H9 (cell line): ENCODE measurements at regions not wholly inside any gene's neighbourhood (a gene's known extent, or its start where the extent isn't known, plus 50 kb on each side); places are given as distances from the start of the nearest gene placed in this dataset.

Source experiments
- DNase-seq: peaks from one replicate; pipeline ENCODE4 v3.0.0-alpha.2; 2017
- H2AFZ ChIP-seq: one replicate; pipeline ENCODE4 v1.6.1; 2013; ENCODE audit warnings: mild to moderate bottlenecking, low read length, control low read depth, moderate library complexity
- H2AK5ac ChIP-seq: 2 replicates; pipeline ENCODE4 v1.6.1; 2013; ENCODE audit warnings: low read length, control low read depth, mixed read lengths; ENCODE audit not compliant: insufficient read length
- H2BK120ac ChIP-seq: one replicate; pipeline ENCODE4 v1.6.1; 2013; ENCODE audit warnings: low read depth, mild to moderate bottlenecking, low read length, control low read depth, inconsistent platforms; ENCODE audit not compliant: poor library complexity, severe bottlenecking
- H2BK12ac ChIP-seq: 2 replicates; pipeline ENCODE4 v1.6.1; 2013; ENCODE audit warnings: low read length, control low read depth, mixed read lengths, low read depth; ENCODE audit not compliant: insufficient read length
- H2BK15ac ChIP-seq: 2 replicates; pipeline ENCODE4 v1.6.1; 2013; ENCODE audit warnings: low read depth, low read length, control low read depth
- H2BK20ac ChIP-seq: one replicate; pipeline ENCODE4 v1.6.1; 2013; ENCODE audit warnings: low read depth, mild to moderate bottlenecking, low read length, control low read depth, inconsistent platforms; ENCODE audit not compliant: poor library complexity, severe bottlenecking
- H2BK5ac ChIP-seq: 2 replicates; pipeline ENCODE4 v1.6.1; 2013; ENCODE audit warnings: low read length, control low read depth, mixed read lengths; ENCODE audit not compliant: insufficient read length
- H3K14ac ChIP-seq: 2 replicates; pipeline ENCODE4 v1.6.1; 2013; ENCODE audit warnings: low read length, control low read depth; ENCODE audit not compliant: insufficient read depth
- H3K18ac ChIP-seq: 2 replicates; pipeline ENCODE4 v1.6.1; 2013; ENCODE audit warnings: low read depth, mild to moderate bottlenecking, mixed read lengths, low read length, control low read depth; ENCODE audit not compliant: insufficient read length
- H3K23ac ChIP-seq: 2 replicates; pipeline ENCODE4 v1.6.1; 2013; ENCODE audit warnings: low read length, control low read depth, mixed read lengths, low read depth; ENCODE audit not compliant: insufficient read length
- H3K23me2 ChIP-seq: 2 replicates; pipeline ENCODE4 v1.6.1; 2013; ENCODE audit warnings: low read depth, mild to moderate bottlenecking, mixed read lengths, low read length, control low read depth; ENCODE audit not compliant: insufficient read length, poor library complexity, severe bottlenecking
- H3K27ac ChIP-seq: 2 replicates; pipeline ENCODE4 v1.5.1; 2013; ENCODE audit warnings: low read length, control low read depth, mixed read lengths, low read depth; ENCODE audit not compliant: insufficient read length
- H3K27me3 ChIP-seq: 2 replicates; pipeline ENCODE4 v1.6.1; 2013; ENCODE audit warnings: low read length, control low read depth, inconsistent platforms; ENCODE audit not compliant: insufficient read depth
- H3K4ac ChIP-seq: 2 replicates; pipeline ENCODE4 v1.6.1; 2013; ENCODE audit warnings: low read depth, mild to moderate bottlenecking, control low read depth, inconsistent platforms, low read length, moderate library complexity
- H3K4me1 ChIP-seq: 2 replicates; pipeline ENCODE4 v1.6.1; 2013; ENCODE audit warnings: low read length, control low read depth, inconsistent platforms; ENCODE audit not compliant: insufficient read depth
- H3K4me2 ChIP-seq: 2 replicates; pipeline ENCODE4 v1.6.1; 2013; ENCODE audit warnings: low read length, control low read depth, mixed read lengths; ENCODE audit not compliant: insufficient read length, insufficient read depth
- H3K56ac ChIP-seq: 2 replicates; pipeline ENCODE4 v1.6.1; 2013; ENCODE audit warnings: low read depth, mild to moderate bottlenecking, mixed read lengths, low read length, control low read depth; ENCODE audit not compliant: insufficient read length
- H3K79me1 ChIP-seq: 2 replicates; pipeline ENCODE4 v1.6.1; 2013; ENCODE audit warnings: low read depth, mild to moderate bottlenecking, moderate library complexity, low read length, control low read depth, inconsistent platforms; ENCODE audit not compliant: insufficient read depth, poor library complexity, severe bottlenecking
- H3K79me2 ChIP-seq: 2 replicates; pipeline ENCODE4 v1.6.1; 2013; ENCODE audit warnings: low read length, control low read depth, inconsistent platforms; ENCODE audit not compliant: insufficient read depth
- H3K9ac ChIP-seq: 2 replicates; pipeline ENCODE4 v1.6.1; 2013; ENCODE audit warnings: low read length, control low read depth, mixed read lengths; ENCODE audit not compliant: insufficient read length; ENCODE audit errors: extremely low read depth
- H3K9me3 ChIP-seq: one replicate; pipeline ENCODE4 v1.6.1; 2013; ENCODE audit warnings: low read depth, low read length, inconsistent platforms; ENCODE audit not compliant: control insufficient read depth
- H3T11ph ChIP-seq: one replicate; pipeline ENCODE4 v1.6.1; 2013; ENCODE audit warnings: mild to moderate bottlenecking, low read length, control low read depth, inconsistent platforms
- H4K20me1 ChIP-seq: one replicate; pipeline ENCODE4 v1.6.1; 2013; ENCODE audit not compliant: control insufficient read depth, insufficient read length, insufficient read depth
- H4K5ac ChIP-seq: 2 replicates; pipeline ENCODE4 v1.6.1; 2013; ENCODE audit warnings: low read depth, mild to moderate bottlenecking, mixed read lengths, low read length, control low read depth; ENCODE audit not compliant: insufficient read length
- H4K8ac ChIP-seq: replicated peaks from 2 replicates; pipeline ENCODE4 v1.6.1; 2013; ENCODE audit warnings: low read length, control low read depth, mixed read lengths, low read depth; ENCODE audit not compliant: insufficient read length
- H4K91ac ChIP-seq: 2 replicates; pipeline ENCODE4 v1.6.1; 2013; ENCODE audit warnings: low read depth, mild to moderate bottlenecking, moderate library complexity, mixed read lengths, low read length, control low read depth; ENCODE audit not compliant: insufficient read length
- H3K27ac Mint-ChIP-seq, 3 experiments: 2 replicates in 2 of 3; 3 replicates in 1 of 3; pipeline ENCODE4 v1.8.0; 2020 to 2021; ENCODE audit warnings: mixed read lengths in 3 of 3, mild to moderate bottlenecking in 1 of 3, moderate library complexity in 1 of 3
- H3K27me3 Mint-ChIP-seq: 2 replicates; pipeline ENCODE4 v1.8.0; 2021; ENCODE audit warnings: low read depth, mild to moderate bottlenecking, moderate library complexity, mixed read lengths
- H3K36me3 Mint-ChIP-seq, 3 experiments: 2 replicates in 2 of 3; 3 replicates in 1 of 3; pipeline ENCODE4 v1.8.0; 2020 to 2021; ENCODE audit warnings: low read depth in 3 of 3, mixed read lengths in 3 of 3; ENCODE audit not compliant: insufficient read depth in 1 of 3
- H3K4me1 Mint-ChIP-seq, 2 experiments: 2 replicates each; pipeline ENCODE4 v1.8.0; 2020; ENCODE audit warnings: mixed read lengths in 2 of 2
- H3K4me3 Mint-ChIP-seq, 2 experiments: 2 replicates in 1 of 2; 3 replicates in 1 of 2; pipeline ENCODE4 v1.8.0; 2020 to 2021; ENCODE audit warnings: mild to moderate bottlenecking in 2 of 2, mixed read lengths in 2 of 2, moderate library complexity in 1 of 2
- H3K9me3 Mint-ChIP-seq, 2 experiments: 2 replicates in 1 of 2; 3 replicates in 1 of 2; pipeline ENCODE4 v1.8.0; 2020; ENCODE audit warnings: mild to moderate bottlenecking in 2 of 2, mixed read lengths in 2 of 2, moderate library complexity in 1 of 2
- WGBS: extraction: QIAGEN DNeasy Blood & Tissue Kit; methylation state at CpG from one replicate; pipeline ENCODE4 v1.1.7; 2013; ENCODE audit warnings: missing lambda C conversion rate, low lambda C conversion rate, mixed read lengths; ENCODE audit not compliant: insufficient read length; ENCODE audit errors: extremely low coverage; 5-methylcytosine and 5-hydroxymethylcytosine counted together
- TF ChIP-seq, protein P1 (sequence below): fragments of 200-600 bp; sonication (generic); conservative IDR thresholded peaks from 3 replicates; pipeline ENCODE4 v1.8.0; 2021; ENCODE audit warnings: antibody characterized with exemption, mild to moderate bottlenecking

GRCh38 chr6:51450248-51450957, 631.7 kb downstream of the TFAP2B start:
- no peaks in the 10 kb centered on the region; the same call in 1 of the 2 replicates for H3K27me3 ChIP-seq

More at GRCh38 chr6:51450248-51450957, 631.7 kb downstream of the TFAP2B start:
- no peak overlapping the region for H2BK15ac ChIP-seq
- H3K79me2 ChIP-seq = no peaks in the 10 kb centered on the region
- no peak overlapping the region for H3K14ac ChIP-seq
- Mint-ChIP-seq H3K27ac (no peak overlapping the region), H3K9me3 (no peaks in the 10 kb centered on the region), H3K4me1 (peaks cover 8 to 11% of the 10 kb centered on the region in 2 experiments), H3K27me3 (no peaks in the 10 kb centered on the region), H3K4me3 (no peak overlapping the region), H3K36me3 (no peaks in the 10 kb centered on the region)
- H4K91ac ChIP-seq = no peak overlapping the region
- H2BK12ac ChIP-seq = no peak overlapping the region
- no peak overlapping the region for H3K9ac ChIP-seq
- no peak overlapping the region for H3K23ac ChIP-seq
- no peak overlapping the region for H2AK5ac ChIP-seq
- no peak overlapping the region for H4K5ac ChIP-seq
- no peaks in the 10 kb centered on the region for H3K4me1 ChIP-seq
- no peak overlapping the region for H3K18ac ChIP-seq
- H4K20me1 ChIP-seq = no peaks in the 10 kb centered on the region
- no peak overlapping the region for H4K8ac ChIP-seq
- H3K79me1 ChIP-seq = no peaks in the 10 kb centered on the region
- H2AFZ ChIP-seq = no peak overlapping the region
- no CpG with 5 or more reads among the region's 3 CpGs for WGBS
- TF ChIP-seq, protein P1, sequence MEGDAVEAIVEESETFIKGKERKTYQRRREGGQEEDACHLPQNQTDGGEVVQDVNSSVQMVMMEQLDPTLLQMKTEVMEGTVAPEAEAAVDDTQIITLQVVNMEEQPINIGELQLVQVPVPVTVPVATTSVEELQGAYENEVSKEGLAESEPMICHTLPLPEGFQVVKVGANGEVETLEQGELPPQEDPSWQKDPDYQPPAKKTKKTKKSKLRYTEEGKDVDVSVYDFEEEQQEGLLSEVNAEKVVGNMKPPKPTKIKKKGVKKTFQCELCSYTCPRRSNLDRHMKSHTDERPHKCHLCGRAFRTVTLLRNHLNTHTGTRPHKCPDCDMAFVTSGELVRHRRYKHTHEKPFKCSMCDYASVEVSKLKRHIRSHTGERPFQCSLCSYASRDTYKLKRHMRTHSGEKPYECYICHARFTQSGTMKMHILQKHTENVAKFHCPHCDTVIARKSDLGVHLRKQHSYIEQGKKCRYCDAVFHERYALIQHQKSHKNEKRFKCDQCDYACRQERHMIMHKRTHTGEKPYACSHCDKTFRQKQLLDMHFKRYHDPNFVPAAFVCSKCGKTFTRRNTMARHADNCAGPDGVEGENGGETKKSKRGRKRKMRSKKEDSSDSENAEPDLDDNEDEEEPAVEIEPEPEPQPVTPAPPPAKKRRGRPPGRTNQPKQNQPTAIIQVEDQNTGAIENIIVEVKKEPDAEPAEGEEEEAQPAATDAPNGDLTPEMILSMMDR = no peak
- H3T11ph ChIP-seq = no peak overlapping the region
- no peak overlapping the region for H3K4me2 ChIP-seq
- no peak overlapping the region for H3K27ac ChIP-seq
- H3K9me3 ChIP-seq = no peaks in the 10 kb centered on the region
- no peak overlapping the region for H2BK5ac ChIP-seq
- no peak overlapping the region for H3K4ac ChIP-seq
- H3K23me2 ChIP-seq = no peaks in the 10 kb centered on the region
- DNase-seq = no peak
- H2BK20ac ChIP-seq = no peak overlapping the region
- no peak overlapping the region for H2BK120ac ChIP-seq
- H3K56ac ChIP-seq = no peak overlapping the region
